22Rv1 (cell line): ENCODE measurements at regions not wholly inside any gene's neighbourhood (a gene's known extent, or its start where the extent isn't known, plus 50 kb on each side); places are given as distances from the start of the nearest gene placed in this dataset.

Experiments
- CTCF ChIP-seq: fragments of 450-650 bp; IDR thresholded peaks from 2 replicates; pipeline ENCODE4 v1.5.1; 2017; ENCODE audit warnings: mild to moderate bottlenecking
- ZFX ChIP-seq: fragments of 450-650 bp; IDR thresholded peaks from 2 replicates; pipeline ENCODE4 v1.6.1; 2017; ENCODE audit warnings: antibody characterized with exemption, borderline replicate concordance

GRCh38 chr11:28615542-28615941, 507.4 kb downstream of the METTL15 start:
- TF ChIP-seq CTCF (no peak), ZFX (no peak)
